NCI-H2081 (cell line): ENCODE measurements at regions not wholly inside any gene's neighbourhood (a gene's known extent, or its start where the extent isn't known, plus 50 kb on each side); places are given as distances from the start of the nearest gene placed in this dataset.

Experiments
- DNase-seq, 2 experiments: peaks; one replicate each; lab custom pipeline; 2025; lab: John Stamatoyannopoulos, UW

DNA sequence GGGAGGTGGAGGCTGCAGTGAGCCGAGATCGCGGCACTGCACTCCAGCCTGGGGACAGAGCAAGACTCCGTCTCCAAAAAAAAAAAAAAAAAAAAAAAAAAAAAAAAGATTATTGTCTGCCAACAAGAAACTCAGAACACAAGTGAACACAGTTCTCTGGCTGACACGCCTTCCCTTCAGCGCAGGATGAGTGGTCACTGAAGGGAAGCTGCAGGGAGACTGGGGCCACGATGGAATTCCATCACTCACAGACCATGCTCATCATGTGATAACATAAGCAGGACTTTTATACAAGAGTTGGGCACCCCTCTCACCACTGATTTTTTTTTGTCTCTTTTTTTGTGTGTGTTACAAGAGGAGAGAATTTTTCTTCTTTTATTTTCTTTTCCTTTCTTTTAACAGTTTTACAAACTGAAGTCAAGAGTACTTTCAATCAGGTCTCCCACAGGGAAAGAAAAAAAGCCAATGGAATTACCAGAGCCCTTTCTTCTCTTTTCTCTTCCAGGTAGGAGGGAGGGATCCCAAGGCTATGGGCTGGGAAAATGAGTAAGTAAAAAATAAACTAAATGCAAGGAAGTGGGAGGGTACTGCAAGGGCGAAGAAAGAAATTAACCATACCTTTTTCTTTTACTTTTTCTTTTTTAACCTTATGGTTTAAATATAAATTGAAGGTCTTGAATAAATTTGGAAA lies 435.6 kb downstream of the GPM6A start:
- no peak for DNase-seq

- no peak for DNase-seq
These were observed 434.9 kb downstream of the GPM6A start for GRCh38 chr4:175377203-175377602.

GRCh38 chr4:175378372-175378771 lies 433.7 kb downstream of the GPM6A start:
- DNase-seq: no peak

- DNase-seq: no peak
These were observed 431.2 kb downstream of the GPM6A start for GRCh38 chr4:175380841-175381240.

DNA sequence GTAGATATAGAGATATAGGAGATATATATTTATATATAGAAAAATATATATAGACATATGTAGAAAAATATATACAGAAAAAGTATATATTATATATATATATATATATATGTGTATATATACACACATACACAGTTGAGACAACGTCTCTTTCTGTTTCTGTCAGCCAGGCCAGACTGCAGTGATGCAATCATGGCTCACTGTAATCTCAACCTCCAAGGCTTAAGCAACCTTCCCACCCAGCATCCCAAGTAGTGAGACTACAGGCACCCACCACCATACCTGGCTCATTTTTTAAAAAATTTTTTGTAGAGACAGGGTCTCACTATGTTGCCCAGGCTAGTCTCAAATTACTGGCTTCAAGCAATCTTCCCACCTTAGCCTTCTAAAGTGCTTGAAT lies 426.3 kb downstream of the GPM6A start:
- DNase-seq: no peak

- DNase-seq: no peak
These were observed 425.1 kb downstream of the GPM6A start for GRCh38 chr4:175386776-175387507.

GRCh38 chr4:175394208-175394607 lies 417.9 kb downstream of the GPM6A start:
- peak; percentile 2 to 56 for DNase-seq

DNA sequence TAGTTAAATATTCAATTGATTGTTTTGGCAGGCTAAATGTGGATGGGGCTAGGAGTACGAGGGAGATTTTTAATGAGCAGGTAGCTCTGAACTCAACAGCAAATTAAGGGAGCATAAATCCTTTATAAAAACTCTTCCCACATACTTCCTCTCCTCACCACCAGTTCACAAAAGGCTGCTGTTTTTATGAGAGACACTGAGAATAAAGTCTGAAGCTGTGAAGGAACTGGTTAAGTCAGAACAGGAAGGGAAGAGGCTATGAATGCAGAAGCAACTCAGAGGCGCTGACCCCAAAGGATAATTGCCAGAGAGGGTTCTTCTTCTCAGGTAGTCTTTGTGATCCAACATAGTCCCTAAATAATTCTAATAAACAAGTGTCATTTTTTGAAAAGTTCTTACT lies 406.1 kb downstream of the GPM6A start:
- no peak for DNase-seq

DNA sequence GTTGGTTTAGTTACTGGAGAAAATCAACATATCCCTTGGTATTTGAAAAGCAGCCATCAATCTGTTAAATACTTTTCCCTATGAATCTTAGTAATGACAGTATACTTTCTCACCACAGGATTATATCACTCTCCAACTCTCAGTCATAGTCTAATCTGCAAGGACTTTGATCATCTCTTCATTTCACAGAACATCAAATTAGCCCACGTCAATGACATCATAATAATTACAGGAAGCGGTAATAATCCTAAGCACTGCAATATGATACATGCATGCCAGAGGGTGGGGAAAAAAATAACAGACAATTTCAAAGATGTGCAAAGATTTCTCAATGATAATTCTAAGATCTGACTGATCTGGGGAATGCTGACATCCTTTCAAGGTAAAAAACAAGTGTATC lies 404.1 kb downstream of the GPM6A start:
- no peak for DNase-seq

- no peak for DNase-seq
These were observed 400.8 kb downstream of the GPM6A start for GRCh38 chr4:175411251-175411650.

GRCh38 chr4:175412161-175412560 lies 399.9 kb downstream of the GPM6A start:
- DNase-seq: no peak

DNA sequence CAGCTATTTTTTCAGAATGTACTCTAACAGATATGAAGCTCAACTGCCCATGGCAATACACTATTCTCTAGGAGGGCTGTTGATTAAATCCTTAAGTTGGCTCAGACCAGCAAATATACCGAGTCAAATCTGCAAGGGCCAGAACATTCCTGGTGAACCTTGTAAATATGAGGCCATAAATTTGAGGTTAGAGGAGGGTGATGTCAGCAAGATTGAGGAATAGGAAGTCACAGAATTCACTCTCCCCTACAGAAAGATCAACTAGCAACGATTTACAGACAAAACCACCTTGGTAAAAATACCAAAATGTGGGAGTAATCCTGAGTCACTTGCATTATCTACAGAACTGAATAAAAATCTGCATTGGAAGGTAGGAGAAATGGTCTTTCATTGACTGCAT lies 399.3 kb downstream of the GPM6A start:
- DNase-seq: no peak

DNA sequence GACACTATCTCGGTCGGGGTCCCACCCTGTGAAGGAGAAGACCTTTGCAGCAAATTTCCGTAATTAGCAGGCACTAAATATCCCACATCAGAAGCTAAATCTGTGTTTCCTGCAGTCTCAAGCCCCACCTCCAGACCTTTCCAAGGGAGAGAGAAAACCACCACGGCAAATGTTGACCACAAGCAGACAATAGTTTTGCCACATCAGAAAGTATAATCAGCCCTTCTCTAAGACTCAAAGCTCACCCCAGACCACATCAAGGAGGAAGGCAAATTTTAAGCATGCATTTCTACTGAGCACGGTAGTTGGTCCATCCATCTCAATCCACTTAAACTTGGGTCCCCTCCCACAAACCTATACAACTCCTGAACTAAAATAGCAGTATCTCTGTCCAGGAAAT lies 398.5 kb downstream of the GPM6A start:
- no peak for DNase-seq

GRCh38 chr4:175414602-175415001 lies 397.5 kb downstream of the GPM6A start:
- no peak for DNase-seq

DNA sequence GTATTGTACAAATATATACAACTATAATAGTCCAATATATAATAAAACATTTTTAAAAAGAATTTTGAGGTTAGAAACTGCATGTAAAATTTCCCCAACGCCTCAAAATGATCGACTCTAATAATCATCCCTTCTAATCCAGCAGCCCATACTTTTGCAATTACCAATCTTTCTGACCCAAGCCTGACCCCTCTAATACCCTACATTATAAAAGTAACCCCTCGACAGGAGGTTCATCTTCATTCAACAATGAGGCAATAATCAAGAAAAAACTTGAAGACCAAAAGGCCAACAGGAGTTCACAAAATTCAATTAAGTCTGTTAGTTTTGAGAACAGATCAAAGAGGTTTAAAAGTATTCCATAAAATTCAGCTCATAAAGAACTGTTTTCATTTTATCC lies 393.5 kb downstream of the GPM6A start:
- DNase-seq: no peak

GRCh38 chr4:175419236-175419718 lies 392.8 kb downstream of the GPM6A start:
- peak in 1 of 2 experiments; percentile 19 for DNase-seq

DNA sequence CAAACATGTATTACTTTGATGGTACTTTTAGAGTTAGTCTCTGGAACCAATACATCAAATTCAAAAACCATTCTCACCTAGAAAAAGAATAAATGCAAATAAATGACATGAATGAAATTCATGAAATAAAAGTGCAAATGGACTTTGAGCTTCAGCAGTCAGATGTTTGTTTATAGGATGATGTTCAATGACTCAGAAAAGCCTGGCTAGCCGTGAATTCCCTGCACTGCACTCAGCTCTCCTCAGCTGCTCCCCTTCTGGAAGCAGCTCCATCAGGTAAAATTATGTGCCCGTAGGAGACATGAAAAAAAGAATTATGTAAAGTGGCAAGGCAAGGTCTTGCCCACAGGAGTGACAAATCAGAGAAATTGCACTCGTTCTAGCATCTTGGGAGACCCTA lies 390.6 kb downstream of the GPM6A start:
- no peak for DNase-seq

DNA sequence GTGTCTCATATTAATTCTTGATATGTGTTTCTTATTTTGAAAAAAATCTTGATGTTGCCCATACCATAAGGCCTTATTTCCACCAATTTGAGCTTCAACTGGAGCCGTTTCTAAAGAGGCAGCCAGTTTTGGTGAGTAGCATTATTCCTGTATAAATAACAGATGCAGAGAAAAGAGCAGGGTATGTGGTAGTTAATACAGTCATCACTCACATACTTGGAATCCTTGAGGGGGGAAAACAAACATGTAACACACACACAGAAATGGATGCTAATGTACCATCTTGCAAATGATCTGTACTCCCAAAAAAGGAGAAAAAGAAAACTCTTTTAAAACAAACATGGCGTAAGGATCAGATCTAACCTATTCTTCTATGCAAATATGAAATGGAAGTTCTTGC lies 389.7 kb downstream of the GPM6A start:
- DNase-seq: no peak

GRCh38 chr4:175424111-175424510 lies 388.0 kb downstream of the GPM6A start:
- DNase-seq: no peak

- no peak for DNase-seq
These were observed 384.3 kb downstream of the GPM6A start for GRCh38 chr4:175427751-175428150.

DNA sequence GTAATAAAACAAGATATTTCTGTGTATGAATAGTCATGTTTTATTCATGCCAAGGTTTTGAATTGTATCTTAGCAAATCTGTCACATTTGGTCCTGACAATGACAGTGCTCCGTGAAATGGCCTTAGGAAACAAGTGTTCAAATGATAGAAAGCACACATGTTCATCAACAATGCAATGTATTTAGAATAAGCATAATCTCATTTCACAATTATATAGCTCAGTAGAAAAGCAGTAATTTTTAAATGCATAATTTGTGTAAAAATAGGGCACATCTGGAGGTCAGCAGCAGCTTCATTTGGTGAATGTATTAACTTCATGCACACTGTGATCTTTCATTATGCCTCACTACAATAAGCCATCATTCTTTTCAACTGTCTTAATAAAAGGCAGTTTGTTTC lies 380.4 kb downstream of the GPM6A start:
- peak in 1 of 2 experiments; percentile 36 for DNase-seq

DNA sequence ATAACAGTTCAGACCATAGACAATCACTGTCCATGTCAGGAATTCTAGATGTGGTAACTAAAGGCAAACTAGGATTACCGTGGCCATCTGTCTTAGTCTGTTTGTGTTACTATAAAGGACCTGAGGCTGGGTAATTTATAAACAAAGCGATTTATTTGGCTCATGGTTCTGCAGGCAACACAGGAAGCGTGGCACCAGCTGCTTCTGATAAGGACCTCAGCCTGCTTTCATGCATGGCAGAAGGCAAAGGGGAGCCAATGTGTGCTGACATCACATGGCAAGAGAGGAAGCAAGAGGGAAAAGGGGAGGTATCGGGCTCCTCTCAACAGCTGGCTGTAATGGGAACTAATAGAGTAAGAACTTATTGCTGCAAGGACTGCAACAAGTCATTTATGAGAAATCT lies 376.7 kb downstream of the GPM6A start:
- peak; percentile 53 to 89 for DNase-seq

DNA sequence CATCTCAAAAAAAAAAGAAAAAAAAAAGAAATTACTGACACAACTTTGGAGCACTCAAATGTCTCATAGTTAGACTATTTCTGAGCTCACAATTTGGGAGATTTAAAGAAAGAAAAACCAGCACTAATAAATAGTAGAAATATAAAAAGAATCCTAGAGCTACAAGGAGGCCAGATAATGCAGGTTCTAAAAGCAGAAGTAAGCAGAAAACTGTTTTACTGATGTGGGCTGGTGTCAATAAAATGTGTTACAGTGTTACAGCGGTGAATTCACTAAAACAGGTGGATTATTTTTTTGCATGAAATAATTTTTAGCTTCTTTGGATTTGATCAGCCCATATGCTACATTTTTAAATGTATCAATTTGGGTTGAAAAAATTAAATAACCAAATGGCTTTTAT lies 375.9 kb downstream of the GPM6A start:
- no peak for DNase-seq

DNA sequence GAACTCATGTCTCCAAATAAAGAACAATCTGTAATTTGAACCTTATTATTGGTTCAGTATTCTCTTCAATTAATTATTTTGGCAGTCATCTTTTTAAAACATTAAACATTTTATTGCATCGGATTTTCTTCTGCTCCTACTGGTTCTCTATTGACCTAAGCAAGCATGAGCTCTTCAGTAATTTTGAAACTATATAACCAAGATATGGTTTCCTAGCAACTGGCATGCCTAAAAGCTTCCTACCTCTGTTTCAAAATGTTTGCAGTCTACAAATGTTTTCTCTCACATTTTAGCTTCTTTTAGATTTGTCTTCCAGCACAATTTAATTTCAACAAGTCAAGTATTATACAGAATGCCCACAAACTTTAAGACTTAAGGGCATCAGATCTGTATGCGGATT lies 371.3 kb downstream of the GPM6A start:
- no peak for DNase-seq
